ENCODE measurements at regions not wholly inside any gene's neighbourhood (a gene's known extent, or its start where the extent isn't known, plus 50 kb on each side); places are given as distances from the start of the nearest gene placed in this dataset.

DNA sequence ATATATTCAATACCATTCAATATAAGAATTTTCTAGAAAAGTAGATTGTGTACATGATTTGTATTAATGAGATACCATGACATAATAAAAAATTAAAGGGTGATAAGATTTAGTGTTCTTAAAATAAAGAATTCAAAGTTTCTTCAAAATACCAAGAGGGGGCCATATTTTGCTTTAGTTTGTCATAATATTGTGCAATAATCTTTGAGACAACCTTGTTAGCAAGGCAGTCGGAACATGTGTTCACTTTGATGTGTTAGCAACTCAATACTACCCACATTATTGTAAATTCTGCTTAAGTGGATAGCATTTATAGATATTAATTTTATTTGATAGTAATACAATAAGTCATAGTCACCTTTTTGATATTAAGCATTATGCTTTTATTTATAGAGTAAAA lies 241.3 kb upstream of the PDGFD start:
- no peak overlapping the region for H3K27ac Mint-ChIP-seq
- Histone ChIP-seq H3K4me3 (ENCODE audit: low read length) (no peak overlapping the region), H3K9me3 (ENCODE audit: control insufficient read depth in 1 of 2, insufficient read depth in 1 of 2, low read length in 2 of 2) (no peaks in the 10 kb centered on the region), H3K27ac (ENCODE audit: low read depth in 1 of 2, low read length in 2 of 2) (no peak overlapping the region), H3K27me3 (ENCODE audit: control insufficient read depth in 1 of 2, insufficient read depth in 2 of 2, low read length in 2 of 2) (no peaks in the 10 kb centered on the region), H3K4me1 (ENCODE audit: insufficient read depth, low read length) (no peaks in the 10 kb centered on the region), H3K36me3 (ENCODE audit: insufficient read depth, low read length) (no peaks in the 10 kb centered on the region)
- no peaks in the 10 kb centered on the region for H3K9me3 Mint-ChIP-seq
- ChIA-PET CTCF (no interaction called here), POLR2A (no interaction called here)
- peaks cover 3% of the 10 kb centered on the region for H3K27me3 Mint-ChIP-seq
- H3K4me1 Mint-ChIP-seq (ENCODE audit: low read depth), result no peaks in the 10 kb centered on the region
- intact Hi-C loops (cut with DNase I, micrococcal nuclease), result no loop called here
- ATAC-seq (ENCODE audit: poor library complexity), result no peak
- no peak for DNase-seq
- TF ChIP-seq CTCF (IDR thresholded peaks at IDR 0.05), result no peak
- no peaks in the 10 kb centered on the region for H3K36me3 Mint-ChIP-seq (ENCODE audit: low read depth)
- H3K4me3 Mint-ChIP-seq, result no peak overlapping the region

GRCh38 chr11:104404231-104405175 lies 240.6 kb upstream of the PDGFD start:
- Histone ChIP-seq H3K36me3 (ENCODE audit: insufficient read depth, low read length) (no peaks in the 10 kb centered on the region), H3K27ac (ENCODE audit: low read depth in 1 of 2, low read length in 2 of 2) (no peak overlapping the region), H3K4me3 (ENCODE audit: low read length) (no peak overlapping the region), H3K9me3 (ENCODE audit: control insufficient read depth in 1 of 2, insufficient read depth in 1 of 2, low read length in 2 of 2) (no peaks in the 10 kb centered on the region), H3K4me1 (ENCODE audit: insufficient read depth, low read length) (no peaks in the 10 kb centered on the region), H3K27me3 (ENCODE audit: control insufficient read depth in 1 of 2, insufficient read depth in 2 of 2, low read length in 2 of 2) (no peaks in the 10 kb centered on the region)
- no peaks in the 10 kb centered on the region for H3K36me3 Mint-ChIP-seq (ENCODE audit: low read depth)
- intact Hi-C loops (cut with DNase I, micrococcal nuclease), result no loop called here
- no peaks in the 10 kb centered on the region for H3K9me3 Mint-ChIP-seq
- H3K27me3 Mint-ChIP-seq, result peaks cover 3% of the 10 kb centered on the region
- TF ChIP-seq CTCF (IDR thresholded peaks at IDR 0.05), result no peak
- ChIA-PET CTCF (no interaction called here), POLR2A (no interaction called here)
- H3K4me1 Mint-ChIP-seq (ENCODE audit: low read depth), result no peaks in the 10 kb centered on the region
- DNase-seq (no peak), ATAC-seq (ENCODE audit: poor library complexity) (no peak)
- no peak overlapping the region for H3K27ac Mint-ChIP-seq
- H3K4me3 Mint-ChIP-seq, result no peak overlapping the region

DNA sequence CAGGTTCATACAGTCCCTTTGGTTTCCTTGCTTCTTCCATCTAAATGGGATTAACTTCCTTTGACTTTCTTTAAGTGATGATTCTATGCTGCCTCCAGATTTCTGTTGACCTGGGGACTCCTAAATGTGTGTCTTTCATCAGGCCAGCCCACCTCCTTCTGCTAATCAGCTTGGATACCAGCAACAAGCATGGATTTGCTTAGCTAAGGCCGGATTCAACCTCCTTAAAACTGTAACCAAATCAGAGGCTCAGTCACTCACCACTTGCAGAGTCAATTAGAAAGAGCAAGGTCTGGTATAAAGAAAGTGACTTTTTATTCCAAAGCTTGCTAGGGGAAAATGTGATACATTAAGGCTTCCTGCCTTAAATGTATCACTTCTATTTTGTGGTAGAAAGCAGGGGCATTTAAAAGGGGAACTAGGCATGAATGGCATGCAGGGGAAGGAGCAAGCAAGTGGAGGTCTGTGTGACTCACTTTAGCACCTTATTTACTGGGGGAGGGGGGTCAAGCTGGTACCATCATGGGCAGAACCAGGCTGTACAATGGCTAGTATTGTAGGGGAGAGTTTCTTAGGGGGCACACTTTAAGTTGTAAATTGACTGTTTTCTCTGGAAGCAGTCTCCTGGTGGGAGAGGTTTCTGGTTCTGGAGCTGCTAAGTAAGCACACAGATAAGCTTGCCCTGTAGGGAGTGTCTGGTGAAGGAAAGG lies 239.0 kb upstream of the PDGFD start:
- Histone ChIP-seq H3K27me3 (ENCODE audit: control insufficient read depth in 1 of 2, insufficient read depth in 2 of 2, low read length in 2 of 2) (no peaks in the 10 kb centered on the region), H3K4me1 (ENCODE audit: insufficient read depth, low read length) (no peaks in the 10 kb centered on the region), H3K36me3 (ENCODE audit: insufficient read depth, low read length) (no peaks in the 10 kb centered on the region), H3K27ac (ENCODE audit: low read depth in 1 of 2, low read length in 2 of 2) (no peak overlapping the region), H3K4me3 (ENCODE audit: low read length) (no peak overlapping the region), H3K9me3 (ENCODE audit: control insufficient read depth in 1 of 2, insufficient read depth in 1 of 2, low read length in 2 of 2) (no peaks in the 10 kb centered on the region)
- Mint-ChIP-seq H3K4me1 (ENCODE audit: low read depth) (no peaks in the 10 kb centered on the region), H3K27me3 (peaks cover 3% of the 10 kb centered on the region), H3K27ac (no peak overlapping the region), H3K9me3 (no peaks in the 10 kb centered on the region), H3K36me3 (ENCODE audit: low read depth) (no peaks in the 10 kb centered on the region), H3K4me3 (no peak overlapping the region)
- ATAC-seq (ENCODE audit: poor library complexity), result no peak
- DNase-seq, result peak in 3 of 14 experiments; percentile 1 to 7 (median 6)
- no peak for TF ChIP-seq CTCF (IDR thresholded peaks at IDR 0.05)
- CTCF ChIA-PET, result no interaction called here
- POLR2A ChIA-PET, result no interaction called here
- intact Hi-C loops (cut with DNase I, micrococcal nuclease), result no loop called here

Data from CD4-positive, alpha-beta T cell (primary cell).